Neural cell (in vitro differentiated cells): ENCODE measurements at regions not wholly inside any gene's neighbourhood (a gene's known extent, or its start where the extent isn't known, plus 50 kb on each side); places are given as distances from the start of the nearest gene placed in this dataset.

Source experiments
- H2AFZ ChIP-seq: fragments of 200-600, 300-800 bp; sonication (generic), shearing (Covaris generic); 2 replicates; pipeline ENCODE4 v1.6.0; 2014; ENCODE audit warnings: low read depth, mild to moderate bottlenecking, antibody characterized with exemption, low read length, moderate library complexity
- H3F3A ChIP-seq: fragments of 200-600 bp; shearing (Covaris generic); 2 replicates; pipeline ENCODE4 v1.6.1; 2016; ENCODE audit warnings: mild to moderate bottlenecking, moderate library complexity, mixed read lengths, antibody characterized with exemption, low read length; ENCODE audit not compliant: insufficient read depth, poor library complexity, severe bottlenecking
- H3K27ac ChIP-seq: fragments of 200-600, 300-800 bp; sonication (generic), shearing (Covaris generic); 2 replicates; pipeline ENCODE4 v1.5.1; 2014; ENCODE audit warnings: mild to moderate bottlenecking, low read length, moderate library complexity
- H3K27me3 ChIP-seq: fragments of 300-800, 200-600 bp; sonication (generic), shearing (Covaris generic); 2 replicates; pipeline ENCODE4 v1.6.0; 2014; ENCODE audit warnings: mild to moderate bottlenecking, low read depth, low read length, moderate library complexity; ENCODE audit not compliant: insufficient read depth
- H3K36me3 ChIP-seq: fragments of 300-800, 200-600 bp; sonication (generic), shearing (Covaris generic); 2 replicates; pipeline ENCODE4 v1.5.1; 2014; ENCODE audit warnings: mild to moderate bottlenecking, antibody characterized with exemption, low read length, moderate library complexity; ENCODE audit not compliant: insufficient read depth
- H3K4me2 ChIP-seq: fragments of 300-800, 200-600 bp; sonication (generic), shearing (Covaris generic); 2 replicates; pipeline ENCODE4 v1.6.0; 2014; ENCODE audit warnings: mild to moderate bottlenecking, low read length
- H3K4me3 ChIP-seq: fragments of 300-800, 200-600 bp; sonication (generic), shearing (Covaris generic); 2 replicates; pipeline ENCODE4 v1.5.1; 2014; ENCODE audit warnings: mild to moderate bottlenecking, low read length, moderate library complexity
- H3K79me2 ChIP-seq: fragments of 200-600 bp; shearing (Covaris generic); replicated peaks from 2 replicates; pipeline ENCODE4 v1.6.0; 2014; ENCODE audit warnings: mild to moderate bottlenecking, low read length, moderate library complexity; ENCODE audit not compliant: insufficient read depth
- H3K9ac ChIP-seq: fragments of 300-800, 200-600 bp; sonication (generic), shearing (Covaris generic); 2 replicates; pipeline ENCODE4 v1.6.1; 2016; ENCODE audit warnings: mild to moderate bottlenecking, low read length, mixed read lengths
- H3K9me2 ChIP-seq: fragments of 200-600 bp; shearing (Covaris generic); 2 replicates; pipeline ENCODE4 v1.6.1; 2016; ENCODE audit warnings: mild to moderate bottlenecking, low read length, mixed read lengths; ENCODE audit not compliant: insufficient read depth
- H3K9me3 ChIP-seq: fragments of 200-600, 300-800 bp; sonication (generic), shearing (Covaris generic); 2 replicates; pipeline ENCODE4 v1.6.1; 2016; ENCODE audit warnings: mild to moderate bottlenecking, mixed run types, low read length, moderate library complexity, mixed read lengths
- H4K20me1 ChIP-seq: fragments of 200-600 bp; shearing (Covaris generic); 2 replicates; pipeline ENCODE4 v1.6.1; 2016; ENCODE audit warnings: mild to moderate bottlenecking, mixed run types; ENCODE audit not compliant: insufficient read depth
- EP300 ChIP-seq: fragments of 450-650 bp; conservative IDR thresholded peaks from 2 replicates; pipeline ENCODE4 v1.6.1; 2014; ENCODE audit warnings: antibody characterized with exemption, mild to moderate bottlenecking, moderate library complexity; ENCODE audit not compliant: poor library complexity, severe bottlenecking
- EZH2 ChIP-seq: fragments of 200-600, 300-800 bp; shearing (Covaris generic), sonication (generic); IDR thresholded peaks from 2 replicates; pipeline ENCODE4 v1.6.1; 2014; ENCODE audit warnings: antibody characterized with exemption, low read length, borderline replicate concordance, mild to moderate bottlenecking; ENCODE audit not compliant: insufficient read depth, poor library complexity, severe bottlenecking
- MXI1 ChIP-seq: fragments of 450-650 bp; conservative IDR thresholded peaks from 2 replicates; pipeline ENCODE4 v1.6.1; 2014; ENCODE audit warnings: antibody characterized with exemption, mild to moderate bottlenecking; ENCODE audit not compliant: poor library complexity, severe bottlenecking
- POLR2AphosphoS5 ChIP-seq: IDR thresholded peaks from 2 replicates; pipeline ENCODE4 v1.6.1; 2012
- RAD21 ChIP-seq: fragments of 450-650 bp; conservative IDR thresholded peaks from 2 replicates; pipeline ENCODE4 v1.6.1; 2014; ENCODE audit warnings: antibody characterized with exemption, mild to moderate bottlenecking, moderate library complexity
- SMC3 ChIP-seq: fragments of 450-650 bp; conservative IDR thresholded peaks from 2 replicates; pipeline ENCODE4 v1.6.1; 2014; ENCODE audit warnings: antibody characterized with exemption, mild to moderate bottlenecking, moderate library complexity; ENCODE audit not compliant: poor library complexity
- TAF1 ChIP-seq: IDR thresholded peaks from 2 replicates; pipeline ENCODE4 v1.6.1; 2012; ENCODE audit warnings: low read depth
- TF ChIP-seq, protein P1 (sequence below): fragments of 450-650 bp; IDR thresholded peaks from 2 replicates; pipeline ENCODE4 v1.5.1; 2014; ENCODE audit warnings: antibody characterized with exemption, mild to moderate bottlenecking, moderate library complexity; ENCODE audit not compliant: poor library complexity, severe bottlenecking
- TF ChIP-seq, protein P2 (sequence below): IDR thresholded peaks from 2 replicates; pipeline ENCODE4 v1.6.1; 2012; ENCODE audit warnings: borderline replicate concordance

DNA sequence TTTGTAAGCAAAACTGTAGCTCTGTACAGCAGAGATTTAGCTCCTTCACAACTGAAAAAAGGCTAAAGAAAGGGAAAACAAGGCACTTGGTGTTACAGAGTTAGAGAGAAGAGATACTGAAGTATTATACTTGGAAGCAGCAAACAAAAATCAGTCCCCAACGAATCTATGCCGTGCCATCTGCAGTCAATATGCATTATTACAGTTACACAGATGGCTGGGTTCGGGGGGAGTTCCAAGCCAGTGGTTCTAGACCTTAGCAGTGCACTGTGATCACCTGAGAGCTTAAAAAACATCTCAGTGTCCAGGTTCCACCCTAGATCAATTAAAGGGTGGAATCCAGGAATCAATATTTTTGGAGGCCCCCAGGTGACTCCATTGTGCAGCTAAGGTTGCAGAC, 489.9 kb downstream of the SHISA9 start:
- Histone ChIP-seq H3K9ac (no peak overlapping the region), H3K4me2 (no peak overlapping the region), H3K4me3 (no peak overlapping the region), H3K9me3 (peaks cover 8% of the 10 kb centered on the region), H3F3A (no peaks in the 10 kb centered on the region), H3K9me2 (no peaks in the 10 kb centered on the region), H3K36me3 (no peaks in the 10 kb centered on the region), H4K20me1 (no peaks in the 10 kb centered on the region), H2AFZ (no peak overlapping the region), H3K27ac (no peak overlapping the region), H3K27me3 (no peaks in the 10 kb centered on the region), H3K79me2 (no peaks in the 10 kb centered on the region)
- TF ChIP-seq EZH2 = no peak
- TF ChIP-seq TAF1 = no peak
- no peak for TF ChIP-seq SMC3
- TF ChIP-seq, protein P1, sequence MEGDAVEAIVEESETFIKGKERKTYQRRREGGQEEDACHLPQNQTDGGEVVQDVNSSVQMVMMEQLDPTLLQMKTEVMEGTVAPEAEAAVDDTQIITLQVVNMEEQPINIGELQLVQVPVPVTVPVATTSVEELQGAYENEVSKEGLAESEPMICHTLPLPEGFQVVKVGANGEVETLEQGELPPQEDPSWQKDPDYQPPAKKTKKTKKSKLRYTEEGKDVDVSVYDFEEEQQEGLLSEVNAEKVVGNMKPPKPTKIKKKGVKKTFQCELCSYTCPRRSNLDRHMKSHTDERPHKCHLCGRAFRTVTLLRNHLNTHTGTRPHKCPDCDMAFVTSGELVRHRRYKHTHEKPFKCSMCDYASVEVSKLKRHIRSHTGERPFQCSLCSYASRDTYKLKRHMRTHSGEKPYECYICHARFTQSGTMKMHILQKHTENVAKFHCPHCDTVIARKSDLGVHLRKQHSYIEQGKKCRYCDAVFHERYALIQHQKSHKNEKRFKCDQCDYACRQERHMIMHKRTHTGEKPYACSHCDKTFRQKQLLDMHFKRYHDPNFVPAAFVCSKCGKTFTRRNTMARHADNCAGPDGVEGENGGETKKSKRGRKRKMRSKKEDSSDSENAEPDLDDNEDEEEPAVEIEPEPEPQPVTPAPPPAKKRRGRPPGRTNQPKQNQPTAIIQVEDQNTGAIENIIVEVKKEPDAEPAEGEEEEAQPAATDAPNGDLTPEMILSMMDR = no peak
- no peak for TF ChIP-seq RAD21
- TF ChIP-seq EP300 = no peak
- no peak for TF ChIP-seq MXI1
- TF ChIP-seq POLR2AphosphoS5 = no peak
- TF ChIP-seq, protein P2, sequence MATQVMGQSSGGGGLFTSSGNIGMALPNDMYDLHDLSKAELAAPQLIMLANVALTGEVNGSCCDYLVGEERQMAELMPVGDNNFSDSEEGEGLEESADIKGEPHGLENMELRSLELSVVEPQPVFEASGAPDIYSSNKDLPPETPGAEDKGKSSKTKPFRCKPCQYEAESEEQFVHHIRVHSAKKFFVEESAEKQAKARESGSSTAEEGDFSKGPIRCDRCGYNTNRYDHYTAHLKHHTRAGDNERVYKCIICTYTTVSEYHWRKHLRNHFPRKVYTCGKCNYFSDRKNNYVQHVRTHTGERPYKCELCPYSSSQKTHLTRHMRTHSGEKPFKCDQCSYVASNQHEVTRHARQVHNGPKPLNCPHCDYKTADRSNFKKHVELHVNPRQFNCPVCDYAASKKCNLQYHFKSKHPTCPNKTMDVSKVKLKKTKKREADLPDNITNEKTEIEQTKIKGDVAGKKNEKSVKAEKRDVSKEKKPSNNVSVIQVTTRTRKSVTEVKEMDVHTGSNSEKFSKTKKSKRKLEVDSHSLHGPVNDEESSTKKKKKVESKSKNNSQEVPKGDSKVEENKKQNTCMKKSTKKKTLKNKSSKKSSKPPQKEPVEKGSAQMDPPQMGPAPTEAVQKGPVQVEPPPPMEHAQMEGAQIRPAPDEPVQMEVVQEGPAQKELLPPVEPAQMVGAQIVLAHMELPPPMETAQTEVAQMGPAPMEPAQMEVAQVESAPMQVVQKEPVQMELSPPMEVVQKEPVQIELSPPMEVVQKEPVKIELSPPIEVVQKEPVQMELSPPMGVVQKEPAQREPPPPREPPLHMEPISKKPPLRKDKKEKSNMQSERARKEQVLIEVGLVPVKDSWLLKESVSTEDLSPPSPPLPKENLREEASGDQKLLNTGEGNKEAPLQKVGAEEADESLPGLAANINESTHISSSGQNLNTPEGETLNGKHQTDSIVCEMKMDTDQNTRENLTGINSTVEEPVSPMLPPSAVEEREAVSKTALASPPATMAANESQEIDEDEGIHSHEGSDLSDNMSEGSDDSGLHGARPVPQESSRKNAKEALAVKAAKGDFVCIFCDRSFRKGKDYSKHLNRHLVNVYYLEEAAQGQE = no peak

DNA sequence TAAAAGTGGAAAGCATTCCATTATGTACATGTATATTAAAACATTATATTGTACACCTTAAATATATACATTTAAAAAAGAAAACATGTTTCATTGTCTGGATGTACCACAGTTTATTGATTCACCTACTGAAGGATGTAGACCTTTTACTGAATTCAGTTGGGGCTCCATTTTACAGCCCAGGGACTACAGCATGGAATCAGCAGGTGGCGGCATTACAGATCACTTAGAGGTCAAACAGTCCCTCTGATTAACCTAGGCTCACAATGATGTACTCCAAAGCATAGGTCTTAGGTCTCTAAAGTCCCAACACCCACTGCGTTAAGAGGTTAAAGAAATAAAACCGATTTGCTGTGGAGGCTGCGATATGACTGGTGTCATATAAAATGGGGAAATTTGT, 490.9 kb downstream of the SHISA9 start:
- Histone ChIP-seq H4K20me1 (no peaks in the 10 kb centered on the region), H3F3A (no peaks in the 10 kb centered on the region), H3K79me2 (no peaks in the 10 kb centered on the region), H3K4me2 (no peak overlapping the region), H3K9me3 (no peaks in the 10 kb centered on the region), H3K4me3 (no peak overlapping the region), H3K9me2 (no peaks in the 10 kb centered on the region), H3K27me3 (no peaks in the 10 kb centered on the region), H3K27ac (no peak overlapping the region), H3K36me3 (no peaks in the 10 kb centered on the region), H3K9ac (no peak overlapping the region), H2AFZ (no peak overlapping the region)
- TF ChIP-seq RAD21 = no peak
- TF ChIP-seq, protein P1 = no peak
- no peak for TF ChIP-seq EP300
- no peak for TF ChIP-seq EZH2
- TF ChIP-seq TAF1 = no peak
- no peak for TF ChIP-seq SMC3
- TF ChIP-seq, protein P2 = no peak
- no peak for TF ChIP-seq POLR2AphosphoS5
